Transverse colon (tissue), 4 donors: ENCODE measurements at regions not wholly inside any gene's neighbourhood (a gene's known extent, or its start where the extent isn't known, plus 50 kb on each side); places are given as distances from the start of the nearest gene placed in this dataset.

ENCODE experiments used
- DNase-seq: peaks from one replicate; pipeline ENCODE4 v3.0.0-alpha.2; 2019
- H3K27ac ChIP-seq, 4 donors: fragments of 200-600 bp; sonication (generic); 2 replicates each; pipeline ENCODE4 v1.5.1; 2016 to 2018; ENCODE audit warnings: inconsistent platforms in 4 of 4
- H3K27me3 ChIP-seq: fragments of 200-600 bp; sonication (generic); 2 replicates; pipeline ENCODE4 v1.5.1; 2017; ENCODE audit warnings: inconsistent platforms
- H3K36me3 ChIP-seq, 4 donors: fragments of 200-600 bp; sonication (generic); 2 replicates each; pipeline ENCODE4 v1.5.1; 2017 to 2019; ENCODE audit warnings: inconsistent platforms in 4 of 4
- H3K4me1 ChIP-seq, 4 donors: fragments of 200-600 bp; sonication (generic); 2 replicates each; pipeline ENCODE4 v1.5.1; 2017 to 2020; ENCODE audit warnings: inconsistent platforms in 4 of 4
- H3K4me3 ChIP-seq, 4 donors: fragments of 200-600 bp; sonication (generic); 1 replicate in 1 of 4; 2 replicates in 3 of 4; pipeline versions ENCODE4 v1.5.1 to v1.6.1; 2017 to 2019; ENCODE audit warnings: inconsistent platforms in 4 of 4
- H3K9me3 ChIP-seq, 2 donors: fragments of 200-600 bp; sonication (generic); 2 replicates each; pipeline ENCODE4 v1.5.1; 2017 to 2019; ENCODE audit warnings: inconsistent platforms in 2 of 2
- EP300 ChIP-seq: sonication (generic); formaldehyde crosslinking; IDR thresholded peaks from one replicate; pipeline ENCODE4 v1.6.1; 2017; ENCODE audit warnings: antibody characterized with exemption, low read depth
- POLR2A ChIP-seq: fragments of 450-650 bp; IDR thresholded peaks from one replicate; pipeline ENCODE4 v1.6.1; 2016; ENCODE audit warnings: antibody characterized with exemption, mild to moderate bottlenecking, moderate library complexity
- POLR2AphosphoS5 ChIP-seq, 3 donors: sonication (generic); formaldehyde crosslinking; IDR thresholded peaks; one replicate each; pipeline ENCODE4 v1.6.1; 2016; ENCODE audit warnings: antibody characterized with exemption in 3 of 3
- WGBS, 2 donors: methylation state at CpG; one replicate each; pipeline ENCODE4 v1.1.5; 2018; ENCODE audit warnings: low coverage in 1 of 2; 5-methylcytosine and 5-hydroxymethylcytosine counted together
- in situ Hi-C, 4 donors: fragments of 200-750 bp; cut with MboI; loops; one replicate each; pipeline versions ENCODE4 v1.15.0 to v1.15.1; 2017; ENCODE audit warnings: low sequenced_read_pairs in 3 of 4, low pct_ligation_motif_present in 1 of 4, low pct_unique_long_range_greater_than_20kb in 1 of 4
- intact Hi-C: fragments of 100-400 bp; cut with DNase I; formaldehyde crosslinking; loops from one replicate; pipeline ENCODE4 v1.15.1; 2023; ENCODE audit warnings: low total_unique reads
- TF ChIP-seq, protein P1 (sequence below), 5 experiments: fragments of 200-600 bp in 3 of 5; fragments of 450-650 bp in 2 of 5; sonication (generic) in 3 of 5; IDR thresholded peaks; 1 replicate in 2 of 5; 2 replicates in 3 of 5; pipeline ENCODE4 v1.5.1; 2016 to 2017; ENCODE audit warnings: antibody characterized with exemption in 5 of 5, inconsistent platforms in 3 of 5, mild to moderate bottlenecking in 2 of 5, moderate library complexity in 1 of 5

DNA sequence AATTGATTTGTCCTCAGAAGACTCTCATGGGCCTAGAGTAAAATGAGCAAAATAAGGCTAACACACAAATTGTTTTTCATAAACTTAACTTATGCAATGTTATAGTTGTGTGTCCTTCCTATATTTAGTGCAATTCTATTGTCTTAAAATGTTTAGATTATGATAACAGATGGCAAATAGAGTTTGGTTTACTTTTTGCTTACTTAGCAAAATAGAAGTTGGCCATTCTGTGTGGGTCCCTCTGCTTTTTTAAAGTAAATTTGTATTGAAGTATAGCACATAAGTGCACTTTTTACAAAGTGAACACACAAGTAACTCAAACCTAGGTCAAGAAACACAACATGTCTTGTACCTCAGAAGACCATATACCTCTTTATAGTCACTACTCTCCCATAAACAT is 150.6 kb upstream of the RARB start:
- intact Hi-C loops (no loop called here), in situ Hi-C loops (no loop called here)
- TF ChIP-seq POLR2A (no peak), POLR2AphosphoS5 (IDR thresholded peaks at IDR 0.05) (no peak), EP300 (no peak)
- TF ChIP-seq, protein P1, sequence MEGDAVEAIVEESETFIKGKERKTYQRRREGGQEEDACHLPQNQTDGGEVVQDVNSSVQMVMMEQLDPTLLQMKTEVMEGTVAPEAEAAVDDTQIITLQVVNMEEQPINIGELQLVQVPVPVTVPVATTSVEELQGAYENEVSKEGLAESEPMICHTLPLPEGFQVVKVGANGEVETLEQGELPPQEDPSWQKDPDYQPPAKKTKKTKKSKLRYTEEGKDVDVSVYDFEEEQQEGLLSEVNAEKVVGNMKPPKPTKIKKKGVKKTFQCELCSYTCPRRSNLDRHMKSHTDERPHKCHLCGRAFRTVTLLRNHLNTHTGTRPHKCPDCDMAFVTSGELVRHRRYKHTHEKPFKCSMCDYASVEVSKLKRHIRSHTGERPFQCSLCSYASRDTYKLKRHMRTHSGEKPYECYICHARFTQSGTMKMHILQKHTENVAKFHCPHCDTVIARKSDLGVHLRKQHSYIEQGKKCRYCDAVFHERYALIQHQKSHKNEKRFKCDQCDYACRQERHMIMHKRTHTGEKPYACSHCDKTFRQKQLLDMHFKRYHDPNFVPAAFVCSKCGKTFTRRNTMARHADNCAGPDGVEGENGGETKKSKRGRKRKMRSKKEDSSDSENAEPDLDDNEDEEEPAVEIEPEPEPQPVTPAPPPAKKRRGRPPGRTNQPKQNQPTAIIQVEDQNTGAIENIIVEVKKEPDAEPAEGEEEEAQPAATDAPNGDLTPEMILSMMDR (IDR thresholded peaks at IDR 0.05), result no peak
- no peak overlapping the region for H3K27ac ChIP-seq
- DNase-seq, result no peak
- no peaks in the 10 kb centered on the region for H3K27me3 ChIP-seq
- H3K4me1 ChIP-seq, result no peaks in the 10 kb centered on the region
- no peak overlapping the region for H3K4me3 ChIP-seq
- no peaks in the 10 kb centered on the region for H3K9me3 ChIP-seq
- H3K36me3 ChIP-seq, result no peaks in the 10 kb centered on the region

DNA sequence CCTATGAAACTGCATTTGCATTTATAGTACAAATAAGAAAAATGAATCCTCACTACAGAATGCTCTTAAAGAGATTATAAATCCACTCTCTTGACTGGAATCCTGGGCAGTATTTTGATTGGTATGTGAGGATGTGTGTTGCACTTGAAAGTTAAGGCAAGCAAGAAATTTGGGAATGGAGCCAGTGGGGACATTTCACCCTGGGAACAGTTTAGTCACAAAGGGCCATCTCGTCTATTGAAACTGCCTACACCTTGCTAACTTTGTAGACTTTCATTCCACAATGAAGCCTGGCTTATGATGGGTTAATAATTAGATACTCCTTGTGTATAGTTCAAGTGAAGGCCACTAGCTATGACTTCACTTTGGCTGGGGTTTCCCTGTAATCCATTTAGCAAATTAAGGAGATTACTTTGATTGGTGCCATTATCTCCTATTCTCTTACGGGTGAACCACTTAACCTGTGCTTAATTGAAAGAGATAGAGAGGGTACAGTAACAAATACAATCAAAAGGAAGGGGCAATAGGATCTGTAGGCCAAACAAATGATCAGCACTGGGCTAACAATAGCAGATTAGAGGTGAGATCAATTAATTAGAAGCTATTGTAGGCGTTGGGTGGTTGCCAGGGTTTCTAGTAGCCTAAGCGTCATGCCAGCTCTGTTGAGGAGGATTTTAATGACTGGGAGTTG is 146.9 kb upstream of the RARB start:
- Histone ChIP-seq H3K4me3 (no peak overlapping the region), H3K9me3 (no peaks in the 10 kb centered on the region), H3K4me1 (no peaks in the 10 kb centered on the region), H3K27ac (no peak overlapping the region), H3K36me3 (no peaks in the 10 kb centered on the region), H3K27me3 (no peaks in the 10 kb centered on the region)
- intact Hi-C loops, result no loop called here
- TF ChIP-seq EP300, result no peak
- TF ChIP-seq, protein P1 (IDR thresholded peaks at IDR 0.05), result no peak
- TF ChIP-seq POLR2AphosphoS5 (IDR thresholded peaks at IDR 0.05), result no peak
- no peak for TF ChIP-seq POLR2A
- DNase-seq, result no peak
- in situ Hi-C loops, result no loop called here
- 64 to 82% methylated on average over 3 to 4 of the region's 4 CpGs for WGBS, 2 donors

DNA sequence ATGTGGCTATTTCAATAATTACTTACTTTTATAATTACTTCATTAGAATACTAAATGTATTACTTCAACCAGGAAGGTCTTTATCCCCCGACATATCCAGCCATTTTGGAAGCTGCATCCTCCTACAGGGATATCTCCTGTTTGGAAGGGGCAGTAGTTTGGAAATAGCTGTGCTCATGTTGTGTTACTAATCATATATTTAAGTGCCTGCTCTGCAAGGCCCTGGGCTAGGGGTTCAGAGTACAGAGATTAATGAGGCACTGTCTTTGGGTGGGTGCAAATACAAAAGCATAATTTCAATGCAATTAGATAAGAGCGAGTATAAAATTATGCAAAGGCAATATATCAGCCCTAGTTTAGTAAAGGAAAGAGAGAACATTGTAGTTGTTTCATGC is 146.3 kb upstream of the RARB start:
- in situ Hi-C loops, result no loop called here
- Histone ChIP-seq H3K27ac (no peak overlapping the region), H3K27me3 (no peaks in the 10 kb centered on the region), H3K4me1 (no peaks in the 10 kb centered on the region), H3K36me3 (no peaks in the 10 kb centered on the region), H3K4me3 (no peak overlapping the region), H3K9me3 (no peaks in the 10 kb centered on the region)
- TF ChIP-seq, protein P1 (IDR thresholded peaks at IDR 0.05), result no peak
- TF ChIP-seq POLR2AphosphoS5 (IDR thresholded peaks at IDR 0.05) (no peak), POLR2A (no peak), EP300 (no peak)
- WGBS, 2 donors, result 85 to 90% methylated on average over 1 to 2 of the region's 2 CpGs
- no peak for DNase-seq
- intact Hi-C loops, result no loop called here

DNA sequence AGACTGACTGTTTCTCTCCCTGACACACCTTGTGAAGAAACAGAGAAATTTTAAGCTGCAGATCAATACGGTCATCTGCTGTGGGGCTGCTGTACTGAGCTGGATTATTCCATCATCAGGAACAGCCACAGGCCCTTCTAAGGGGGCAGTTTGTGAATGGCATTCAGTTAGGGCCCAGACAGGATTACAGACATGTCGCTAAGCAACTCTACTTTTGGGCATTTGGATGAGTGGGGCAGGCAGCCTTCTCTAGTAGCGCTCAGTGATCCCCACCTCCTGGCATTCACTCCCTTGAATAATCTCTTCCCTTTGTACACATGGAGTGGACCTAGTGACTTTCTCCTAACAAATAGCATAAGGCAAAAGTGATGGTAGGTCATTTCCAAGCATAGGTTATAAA is 144.4 kb upstream of the RARB start:
- no peak overlapping the region for H3K4me3 ChIP-seq
- no peaks in the 10 kb centered on the region for H3K9me3 ChIP-seq
- DNase-seq, result no peak
- H3K4me1 ChIP-seq, result no peaks in the 10 kb centered on the region
- TF ChIP-seq POLR2A, result no peak
- TF ChIP-seq POLR2AphosphoS5 (IDR thresholded peaks at IDR 0.05), result no peak
- TF ChIP-seq, protein P1 (IDR thresholded peaks at IDR 0.05), result no peak
- no peak for TF ChIP-seq EP300
- H3K36me3 ChIP-seq, result no peaks in the 10 kb centered on the region
- intact Hi-C loops, result no loop called here
- H3K27ac ChIP-seq, result no peak overlapping the region
- no peaks in the 10 kb centered on the region for H3K27me3 ChIP-seq
- in situ Hi-C loops, result no loop called here
- 88 to 100% methylated on average over 1 to 3 of the region's 3 CpGs for WGBS, 2 donors
